H9 (cell line): ENCODE measurements at regions not wholly inside any gene's neighbourhood (a gene's known extent, or its start where the extent isn't known, plus 50 kb on each side); places are given as distances from the start of the nearest gene placed in this dataset.

Source experiments
- DNase-seq: peaks from one replicate; pipeline ENCODE4 v3.0.0-alpha.2; 2017
- H2AFZ ChIP-seq: one replicate; pipeline ENCODE4 v1.6.1; 2013; ENCODE audit warnings: mild to moderate bottlenecking, low read length, control low read depth, moderate library complexity
- H2AK5ac ChIP-seq: 2 replicates; pipeline ENCODE4 v1.6.1; 2013; ENCODE audit warnings: low read length, control low read depth, mixed read lengths; ENCODE audit not compliant: insufficient read length
- H2BK120ac ChIP-seq: one replicate; pipeline ENCODE4 v1.6.1; 2013; ENCODE audit warnings: low read depth, mild to moderate bottlenecking, low read length, control low read depth, inconsistent platforms; ENCODE audit not compliant: poor library complexity, severe bottlenecking
- H2BK12ac ChIP-seq: 2 replicates; pipeline ENCODE4 v1.6.1; 2013; ENCODE audit warnings: low read length, control low read depth, mixed read lengths, low read depth; ENCODE audit not compliant: insufficient read length
- H2BK15ac ChIP-seq: 2 replicates; pipeline ENCODE4 v1.6.1; 2013; ENCODE audit warnings: low read depth, low read length, control low read depth
- H2BK20ac ChIP-seq: one replicate; pipeline ENCODE4 v1.6.1; 2013; ENCODE audit warnings: low read depth, mild to moderate bottlenecking, low read length, control low read depth, inconsistent platforms; ENCODE audit not compliant: poor library complexity, severe bottlenecking
- H2BK5ac ChIP-seq: 2 replicates; pipeline ENCODE4 v1.6.1; 2013; ENCODE audit warnings: low read length, control low read depth, mixed read lengths; ENCODE audit not compliant: insufficient read length
- H3K14ac ChIP-seq: 2 replicates; pipeline ENCODE4 v1.6.1; 2013; ENCODE audit warnings: low read length, control low read depth; ENCODE audit not compliant: insufficient read depth
- H3K18ac ChIP-seq: 2 replicates; pipeline ENCODE4 v1.6.1; 2013; ENCODE audit warnings: low read depth, mild to moderate bottlenecking, mixed read lengths, low read length, control low read depth; ENCODE audit not compliant: insufficient read length
- H3K23ac ChIP-seq: 2 replicates; pipeline ENCODE4 v1.6.1; 2013; ENCODE audit warnings: low read length, control low read depth, mixed read lengths, low read depth; ENCODE audit not compliant: insufficient read length
- H3K23me2 ChIP-seq: 2 replicates; pipeline ENCODE4 v1.6.1; 2013; ENCODE audit warnings: low read depth, mild to moderate bottlenecking, mixed read lengths, low read length, control low read depth; ENCODE audit not compliant: insufficient read length, poor library complexity, severe bottlenecking
- H3K27ac ChIP-seq: 2 replicates; pipeline ENCODE4 v1.5.1; 2013; ENCODE audit warnings: low read length, control low read depth, mixed read lengths, low read depth; ENCODE audit not compliant: insufficient read length
- H3K27me3 ChIP-seq: 2 replicates; pipeline ENCODE4 v1.6.1; 2013; ENCODE audit warnings: low read length, control low read depth, inconsistent platforms; ENCODE audit not compliant: insufficient read depth
- H3K4ac ChIP-seq: 2 replicates; pipeline ENCODE4 v1.6.1; 2013; ENCODE audit warnings: low read depth, mild to moderate bottlenecking, control low read depth, inconsistent platforms, low read length, moderate library complexity
- H3K4me1 ChIP-seq: 2 replicates; pipeline ENCODE4 v1.6.1; 2013; ENCODE audit warnings: low read length, control low read depth, inconsistent platforms; ENCODE audit not compliant: insufficient read depth
- H3K4me2 ChIP-seq: 2 replicates; pipeline ENCODE4 v1.6.1; 2013; ENCODE audit warnings: low read length, control low read depth, mixed read lengths; ENCODE audit not compliant: insufficient read length, insufficient read depth
- H3K56ac ChIP-seq: 2 replicates; pipeline ENCODE4 v1.6.1; 2013; ENCODE audit warnings: low read depth, mild to moderate bottlenecking, mixed read lengths, low read length, control low read depth; ENCODE audit not compliant: insufficient read length
- H3K79me1 ChIP-seq: 2 replicates; pipeline ENCODE4 v1.6.1; 2013; ENCODE audit warnings: low read depth, mild to moderate bottlenecking, moderate library complexity, low read length, control low read depth, inconsistent platforms; ENCODE audit not compliant: insufficient read depth, poor library complexity, severe bottlenecking
- H3K79me2 ChIP-seq: 2 replicates; pipeline ENCODE4 v1.6.1; 2013; ENCODE audit warnings: low read length, control low read depth, inconsistent platforms; ENCODE audit not compliant: insufficient read depth
- H3K9ac ChIP-seq: 2 replicates; pipeline ENCODE4 v1.6.1; 2013; ENCODE audit warnings: low read length, control low read depth, mixed read lengths; ENCODE audit not compliant: insufficient read length; ENCODE audit errors: extremely low read depth
- H3K9me3 ChIP-seq: one replicate; pipeline ENCODE4 v1.6.1; 2013; ENCODE audit warnings: low read depth, low read length, inconsistent platforms; ENCODE audit not compliant: control insufficient read depth
- H3T11ph ChIP-seq: one replicate; pipeline ENCODE4 v1.6.1; 2013; ENCODE audit warnings: mild to moderate bottlenecking, low read length, control low read depth, inconsistent platforms
- H4K20me1 ChIP-seq: one replicate; pipeline ENCODE4 v1.6.1; 2013; ENCODE audit not compliant: control insufficient read depth, insufficient read length, insufficient read depth
- H4K5ac ChIP-seq: 2 replicates; pipeline ENCODE4 v1.6.1; 2013; ENCODE audit warnings: low read depth, mild to moderate bottlenecking, mixed read lengths, low read length, control low read depth; ENCODE audit not compliant: insufficient read length
- H4K8ac ChIP-seq: replicated peaks from 2 replicates; pipeline ENCODE4 v1.6.1; 2013; ENCODE audit warnings: low read length, control low read depth, mixed read lengths, low read depth; ENCODE audit not compliant: insufficient read length
- H4K91ac ChIP-seq: 2 replicates; pipeline ENCODE4 v1.6.1; 2013; ENCODE audit warnings: low read depth, mild to moderate bottlenecking, moderate library complexity, mixed read lengths, low read length, control low read depth; ENCODE audit not compliant: insufficient read length
- H3K27ac Mint-ChIP-seq, 3 experiments: 2 replicates in 2 of 3; 3 replicates in 1 of 3; pipeline ENCODE4 v1.8.0; 2020 to 2021; ENCODE audit warnings: mixed read lengths in 3 of 3, mild to moderate bottlenecking in 1 of 3, moderate library complexity in 1 of 3
- H3K27me3 Mint-ChIP-seq: 2 replicates; pipeline ENCODE4 v1.8.0; 2021; ENCODE audit warnings: low read depth, mild to moderate bottlenecking, moderate library complexity, mixed read lengths
- H3K36me3 Mint-ChIP-seq, 3 experiments: 2 replicates in 2 of 3; 3 replicates in 1 of 3; pipeline ENCODE4 v1.8.0; 2020 to 2021; ENCODE audit warnings: low read depth in 3 of 3, mixed read lengths in 3 of 3; ENCODE audit not compliant: insufficient read depth in 1 of 3
- H3K4me1 Mint-ChIP-seq, 2 experiments: 2 replicates each; pipeline ENCODE4 v1.8.0; 2020; ENCODE audit warnings: mixed read lengths in 2 of 2
- H3K4me3 Mint-ChIP-seq, 2 experiments: 2 replicates in 1 of 2; 3 replicates in 1 of 2; pipeline ENCODE4 v1.8.0; 2020 to 2021; ENCODE audit warnings: mild to moderate bottlenecking in 2 of 2, mixed read lengths in 2 of 2, moderate library complexity in 1 of 2
- H3K9me3 Mint-ChIP-seq, 2 experiments: 2 replicates in 1 of 2; 3 replicates in 1 of 2; pipeline ENCODE4 v1.8.0; 2020; ENCODE audit warnings: mild to moderate bottlenecking in 2 of 2, mixed read lengths in 2 of 2, moderate library complexity in 1 of 2
- CTCF ChIP-seq: fragments of 200-600 bp; sonication (generic); conservative IDR thresholded peaks from 3 replicates; pipeline ENCODE4 v1.8.0; 2021; ENCODE audit warnings: antibody characterized with exemption, mild to moderate bottlenecking
- WGBS: extraction: QIAGEN DNeasy Blood & Tissue Kit; methylation state at CpG from one replicate; pipeline ENCODE4 v1.1.7; 2013; ENCODE audit warnings: missing lambda C conversion rate, low lambda C conversion rate, mixed read lengths; ENCODE audit not compliant: insufficient read length; ENCODE audit errors: extremely low coverage; 5-methylcytosine and 5-hydroxymethylcytosine counted together

GRCh38 chr1:187734427-187734826 is 905.7 kb downstream of the PLA2G4A start:
- Histone ChIP-seq H3K27me3 (no peaks in the 10 kb centered on the region), H3K4ac (no peak overlapping the region), H2BK120ac (no peak overlapping the region), H3K79me1 (no peaks in the 10 kb centered on the region), H3K9ac (no peak overlapping the region), H3K18ac (no peak overlapping the region), H4K5ac (no peak overlapping the region), H3T11ph (no peak overlapping the region), H2BK15ac (no peak overlapping the region), H3K4me2 (no peak overlapping the region), H3K23me2 (no peaks in the 10 kb centered on the region), H3K56ac (no peak overlapping the region), H2AK5ac (no peak overlapping the region), H4K8ac (no peak overlapping the region), H2BK12ac (no peak overlapping the region), H2AFZ (no peak overlapping the region), H4K20me1 (no peaks in the 10 kb centered on the region), H3K23ac (no peak overlapping the region), H2BK20ac (no peak overlapping the region), H4K91ac (no peak overlapping the region), H2BK5ac (no peak overlapping the region), H3K9me3 (no peaks in the 10 kb centered on the region), H3K4me1 (no peaks in the 10 kb centered on the region), H3K14ac (no peak overlapping the region), H3K27ac (no peak overlapping the region), H3K79me2 (no peaks in the 10 kb centered on the region)
- no peak overlapping the region for H3K27ac Mint-ChIP-seq
- peaks cover 2 to 3% of the 10 kb centered on the region in 2 experiments; a peak in 2 of 5 replicates for H3K9me3 Mint-ChIP-seq
- WGBS = no CpG with 5 or more reads among the region's 4 CpGs
- no peak overlapping the region for H3K4me3 Mint-ChIP-seq
- no peak for TF ChIP-seq CTCF
- peaks cover 0 to 4% of the 10 kb centered on the region in 2 experiments; a peak in 2 of 4 replicates for H3K4me1 Mint-ChIP-seq
- no peak for DNase-seq
- H3K36me3 Mint-ChIP-seq = peaks cover 0 to 9% (median 0%) of the 10 kb centered on the region in 3 experiments; a peak in 1 of 7 replicates
- no peaks in the 10 kb centered on the region for H3K27me3 Mint-ChIP-seq
